ENCODE measurements at regions not wholly inside any gene's neighbourhood (a gene's known extent, or its start where the extent isn't known, plus 50 kb on each side); places are given as distances from the start of the nearest gene placed in this dataset.

DNA sequence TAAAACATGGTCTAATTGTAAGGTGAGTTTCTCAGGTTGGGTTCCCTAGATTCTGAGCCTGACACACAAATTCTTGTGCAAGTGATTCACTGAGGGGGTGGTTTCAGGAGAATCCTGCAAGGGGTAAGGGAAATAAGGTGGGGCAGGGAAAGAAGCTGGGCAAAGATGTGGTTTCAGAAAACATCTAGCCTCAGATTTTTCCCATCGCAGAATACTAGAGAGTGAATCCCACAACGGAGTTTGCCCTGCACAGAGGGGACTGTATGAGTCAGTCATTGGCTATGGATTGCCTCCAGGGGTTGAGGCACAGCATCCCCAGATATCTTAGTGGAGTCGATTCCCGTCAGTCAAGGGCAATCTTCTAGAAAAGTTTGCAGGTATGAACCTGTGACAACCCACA is 65.2 kb downstream of the PRL start:
- H3K4me1 Mint-ChIP-seq: no peaks in the 10 kb centered on the region
- ATAC-seq (no peak), DNase-seq (no peak)
- peak overlapping the region in 1 of 2 donors; percentile 34 for H3K27ac Mint-ChIP-seq
- no peaks in the 10 kb centered on the region for H3K27me3 Mint-ChIP-seq
- H3K9me3 Mint-ChIP-seq: peaks cover 5 to 10% of the 10 kb centered on the region in 2 donors
- H3K4me3 Mint-ChIP-seq: no peak overlapping the region

GRCh38 chr6:22236626-22237414 is 60.0 kb downstream of the PRL start:
- DNase-seq (no peak), ATAC-seq (no peak)
- Mint-ChIP-seq H3K27me3 (no peaks in the 10 kb centered on the region), H3K27ac (no peak overlapping the region), H3K4me1 (no peaks in the 10 kb centered on the region), H3K4me3 (no peak overlapping the region), H3K9me3 (peaks cover 14 to 16% of the 10 kb centered on the region in 2 donors)
